K562 (cell line): ENCODE measurements at regions not wholly inside any gene's neighbourhood (a gene's known extent, or its start where the extent isn't known, plus 50 kb on each side); places are given as distances from the start of the nearest gene placed in this dataset.

ENCODE experiments used
- MAX ChIP-seq: sonication (generic); formaldehyde crosslinking; IDR thresholded peaks from 2 replicates; pipeline ENCODE4 v1.9.0; 2022; ENCODE audit warnings: mild to moderate bottlenecking, missing genetic modification reagents
- MAZ ChIP-seq, 2 experiments: fragments of 450-650 bp in 1 of 2; sonication (generic) in 1 of 2; formaldehyde crosslinking; IDR thresholded peaks in 1 of 2; conservative IDR thresholded peaks in 1 of 2; 2 replicates each; pipeline versions ENCODE4 v1.4.0 to v1.5.0; 2020; ENCODE audit warnings: mild to moderate bottlenecking in 1 of 2, missing genetic modification reagents in 1 of 2
- SREBF2 ChIP-seq: sonication (generic); formaldehyde crosslinking; IDR thresholded peaks from 2 replicates; pipeline ENCODE4 v1.4.0; 2020; ENCODE audit warnings: mild to moderate bottlenecking, missing genetic modification reagents
- TAF1 ChIP-seq: IDR thresholded peaks from 2 replicates; pipeline ENCODE4 v1.6.1; 2011; ENCODE audit warnings: mild to moderate bottlenecking, low read length, moderate library complexity; ENCODE audit not compliant: insufficient read depth, control insufficient read depth, severe bottlenecking; ENCODE audit errors: extremely low read depth
- ZBTB1 ChIP-seq: sonication (generic); formaldehyde crosslinking; IDR thresholded peaks from 2 replicates; pipeline ENCODE4 v1.8.1; 2023; ENCODE audit warnings: missing genetic modification reagents, low read depth, mild to moderate bottlenecking, borderline replicate concordance
- ZBTB7A ChIP-seq: IDR thresholded peaks from 2 replicates; pipeline ENCODE4 v1.6.1; 2011; ENCODE audit warnings: low read depth, mild to moderate bottlenecking, low read length, moderate library complexity, borderline replicate concordance; ENCODE audit not compliant: control insufficient read depth
- ZNF124 ChIP-seq: sonication (generic); formaldehyde crosslinking; IDR thresholded peaks from 2 replicates; pipeline ENCODE4 v1.8.1; 2022; ENCODE audit warnings: missing genetic modification reagents
- ZNF408 ChIP-seq: fragments of 250-450 bp; sonication (Bioruptor Pico); IDR thresholded peaks from 2 replicates; pipeline ENCODE4 v1.4.0; 2020; ENCODE audit warnings: low read depth, mild to moderate bottlenecking, moderate library complexity

GRCh38 chr7:130877991-130878305 lies 143.9 kb upstream of the KLF14 start:
- TF ChIP-seq TAF1 (no peak), MAZ (CRISPR knock-in tag; conservative IDR thresholded peaks at IDR 0.05 in 1 of 2, IDR thresholded peaks at IDR 0.05 in 1 of 2) (no peak), ZBTB7A (no peak), ZNF408 (CRISPR knock-in tag) (no peak), ZNF124 (CRISPR knock-in tag) (no peak), ZBTB1 (CRISPR knock-in tag) (no peak), SREBF2 (CRISPR knock-in tag) (no peak), MAX (CRISPR knock-in tag) (no peak)
